Activated CD4-positive, alpha-beta memory T cell treated with anti-CD3 and anti-CD28 coated beads for 36 hours (primary cell): ENCODE measurements at regions not wholly inside any gene's neighbourhood (a gene's known extent, or its start where the extent isn't known, plus 50 kb on each side); places are given as distances from the start of the nearest gene placed in this dataset.
A peak's percentile ranks its signal among the peaks of the same experiment; 100 is the strongest.

Experiments used
- CTCF ChIA-PET: fragments of 350-600 bp; sonication (Branson Sonifier 250); formaldehyde crosslinking; loops from one replicate; lab custom pipeline; 2021; ENCODE audit warnings: antibody characterized with exemption, inconsistent platforms; lab: Charles Lee
- POLR2A ChIA-PET: fragments of 350-600 bp; sonication (Branson Sonifier 250); formaldehyde crosslinking; loops from one replicate; lab custom pipeline; 2021; ENCODE audit warnings: antibody characterized with exemption; lab: Charles Lee
- DNase-seq: peaks from one replicate; pipeline ENCODE4 v3.0.0-alpha.2; 2020
- H3K27ac Mint-ChIP-seq: one replicate; pipeline ENCODE4 v1.8.0; 2021; ENCODE audit warnings: mixed read lengths
- H3K27me3 Mint-ChIP-seq: one replicate; pipeline ENCODE4 v1.8.0; 2021; ENCODE audit warnings: mixed read lengths
- H3K36me3 Mint-ChIP-seq: one replicate; pipeline ENCODE4 v1.8.0; 2021; ENCODE audit warnings: mixed read lengths
- H3K4me1 Mint-ChIP-seq: one replicate; pipeline ENCODE4 v1.8.0; 2021; ENCODE audit warnings: low read depth, mixed read lengths
- H3K4me3 Mint-ChIP-seq: one replicate; pipeline ENCODE4 v1.8.0; 2021; ENCODE audit warnings: mild to moderate bottlenecking, mixed read lengths
- H3K9me3 Mint-ChIP-seq: one replicate; pipeline ENCODE4 v1.8.0; 2021; ENCODE audit warnings: mixed read lengths
- intact Hi-C: fragments of 100-400 bp; cut with micrococcal nuclease; formaldehyde crosslinking; loops from one replicate; pipeline ENCODE4 v1.15.1; 2023

GRCh38 chr17:20948984-20949777, 93.6 kb downstream of the USP22 start:
- no peak overlapping the region for H3K27ac Mint-ChIP-seq
- peaks cover 19% of the 10 kb centered on the region for H3K27me3 Mint-ChIP-seq
- H3K9me3 Mint-ChIP-seq = no peaks in the 10 kb centered on the region
- CTCF ChIA-PET = no interaction called here
- POLR2A ChIA-PET = no interaction called here
- no peaks in the 10 kb centered on the region for H3K36me3 Mint-ChIP-seq
- intact Hi-C loops = no loop called here
- peak; percentile 66 for DNase-seq
- H3K4me1 Mint-ChIP-seq = peaks cover 7% of the 10 kb centered on the region
- H3K4me3 Mint-ChIP-seq = no peak overlapping the region
